Tongue (tissue), 1 donor: ENCODE measurements at regions not wholly inside any gene's neighbourhood (a gene's known extent, or its start where the extent isn't known, plus 50 kb on each side); places are given as distances from the start of the nearest gene placed in this dataset.

Experiments
- DNase-seq: peaks from one replicate; pipeline ENCODE4 v3.0.0-alpha.2; 2015

- DNase-seq, result no peak
These were observed 160.2 kb downstream of the CYYR1 start for GRCh38 chr21:26412885-26413284.

GRCh38 chr21:26409735-26410134, 163.4 kb downstream of the CYYR1 start:
- DNase-seq, result peak; percentile 26

GRCh38 chr21:26408511-26408910, 164.6 kb downstream of the CYYR1 start:
- DNase-seq, result no peak

- DNase-seq, result no peak
These were observed 166.6 kb downstream of the CYYR1 start for GRCh38 chr21:26406526-26406925.

- peak; percentile 13 for DNase-seq
These were observed 167.2 kb downstream of the CYYR1 start for GRCh38 chr21:26405735-26406361.

- DNase-seq, result peak; percentile 39
These were observed 168.0 kb downstream of the CYYR1 start for GRCh38 chr21:26405071-26405470.

GRCh38 chr21:26404288-26404687, 168.8 kb downstream of the CYYR1 start:
- DNase-seq, result no peak

GRCh38 chr21:26403321-26403720, 169.8 kb downstream of the CYYR1 start:
- DNase-seq, result no peak

- DNase-seq, result no peak
These were observed 175.5 kb downstream of the CYYR1 start for GRCh38 chr21:26397545-26397944.

- DNase-seq, result no peak
These were observed 178.7 kb downstream of the CYYR1 start for GRCh38 chr21:26394341-26394740.

- DNase-seq, result peak; percentile 55
These were observed 181.9 kb downstream of the CYYR1 start for GRCh38 chr21:26391166-26391565.

- DNase-seq, result peak; percentile 78
These were observed 183.0 kb downstream of the CYYR1 start for GRCh38 chr21:26389971-26390641.

- DNase-seq, result no peak
These were observed 184.3 kb downstream of the CYYR1 start for GRCh38 chr21:26388731-26389231.

GRCh38 chr21:26385721-26386120, 187.4 kb downstream of the CYYR1 start:
- DNase-seq, result no peak

- DNase-seq, result no peak
These were observed 193.5 kb downstream of the CYYR1 start for GRCh38 chr21:26379561-26379960.

GRCh38 chr21:26377111-26377694, 195.9 kb downstream of the CYYR1 start:
- no peak for DNase-seq

GRCh38 chr21:26374817-26375216, 198.3 kb downstream of the CYYR1 start:
- no peak for DNase-seq

- DNase-seq, result no peak
These were observed 198.2 kb upstream of the APP start for GRCh38 chr21:26368591-26369320.

GRCh38 chr21:26366781-26367180, 196.2 kb upstream of the APP start:
- no peak for DNase-seq

GRCh38 chr21:26365849-26366248, 195.3 kb upstream of the APP start:
- DNase-seq, result no peak

GRCh38 chr21:26351661-26352060, 181.1 kb upstream of the APP start:
- DNase-seq, result no peak

- DNase-seq, result no peak
These were observed 162.3 kb upstream of the APP start for GRCh38 chr21:26332867-26333266.
